ENCODE measurements at regions not wholly inside any gene's neighbourhood (a gene's known extent, or its start where the extent isn't known, plus 50 kb on each side); places are given as distances from the start of the nearest gene placed in this dataset.

DNA sequence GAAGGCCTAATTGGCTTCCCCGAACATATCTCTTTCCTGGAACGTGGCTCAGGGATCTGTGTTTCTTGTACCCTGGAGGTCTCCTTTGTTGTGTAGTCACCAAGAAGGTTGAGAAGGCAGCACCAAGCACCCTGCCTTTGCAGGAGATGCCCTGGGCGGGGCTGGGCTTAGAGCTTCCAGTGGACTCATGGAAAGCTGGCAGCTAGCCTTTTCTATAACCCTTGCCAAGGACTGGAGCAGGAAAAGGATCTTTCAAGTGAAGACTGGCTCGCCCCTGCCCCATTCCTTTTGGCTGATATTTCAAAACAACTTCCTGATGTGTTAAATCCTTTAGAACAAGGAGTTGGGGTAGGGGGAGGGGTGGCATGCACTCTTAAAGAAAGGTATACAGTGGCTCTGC, 58.9 kb upstream of the EPHA6 start:
- TF ChIP-seq POLR2A (IDR thresholded peaks at IDR 0.05) (no peak), EP300 (IDR thresholded peaks at IDR 0.05) (no peak), POLR2AphosphoS5 (IDR thresholded peaks at IDR 0.05) (no peak)
- TF ChIP-seq, protein P1, sequence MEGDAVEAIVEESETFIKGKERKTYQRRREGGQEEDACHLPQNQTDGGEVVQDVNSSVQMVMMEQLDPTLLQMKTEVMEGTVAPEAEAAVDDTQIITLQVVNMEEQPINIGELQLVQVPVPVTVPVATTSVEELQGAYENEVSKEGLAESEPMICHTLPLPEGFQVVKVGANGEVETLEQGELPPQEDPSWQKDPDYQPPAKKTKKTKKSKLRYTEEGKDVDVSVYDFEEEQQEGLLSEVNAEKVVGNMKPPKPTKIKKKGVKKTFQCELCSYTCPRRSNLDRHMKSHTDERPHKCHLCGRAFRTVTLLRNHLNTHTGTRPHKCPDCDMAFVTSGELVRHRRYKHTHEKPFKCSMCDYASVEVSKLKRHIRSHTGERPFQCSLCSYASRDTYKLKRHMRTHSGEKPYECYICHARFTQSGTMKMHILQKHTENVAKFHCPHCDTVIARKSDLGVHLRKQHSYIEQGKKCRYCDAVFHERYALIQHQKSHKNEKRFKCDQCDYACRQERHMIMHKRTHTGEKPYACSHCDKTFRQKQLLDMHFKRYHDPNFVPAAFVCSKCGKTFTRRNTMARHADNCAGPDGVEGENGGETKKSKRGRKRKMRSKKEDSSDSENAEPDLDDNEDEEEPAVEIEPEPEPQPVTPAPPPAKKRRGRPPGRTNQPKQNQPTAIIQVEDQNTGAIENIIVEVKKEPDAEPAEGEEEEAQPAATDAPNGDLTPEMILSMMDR (IDR thresholded peaks at IDR 0.05) = no peak

Measured in gastroesophageal sphincter (tissue), 3 donors.